HG03575 (cell line): ENCODE measurements at regions not wholly inside any gene's neighbourhood (a gene's known extent, or its start where the extent isn't known, plus 50 kb on each side); places are given as distances from the start of the nearest gene placed in this dataset.
"Not testable (repeated sequence)": the region's sequence is repeated elsewhere in the genome, so short reads cannot be mapped to it uniquely, and the experiment has no call there.

Source experiments
- ATAC-seq: cut with Tn5 transposase; IDR thresholded peaks from one replicate; pipeline ENCODE4 v1.9.1; 2021; ENCODE audit not compliant: unreplicated experiment, insufficient number of reproducible peaks, low FRiP score; ENCODE audit errors: extremely low read depth

GRCh38 chr9:89859842-89860241, 255.0 kb downstream of the GADD45G start:
- ATAC-seq, result not testable (repeated sequence)

- not testable (repeated sequence) for ATAC-seq
These were observed 256.6 kb downstream of the GADD45G start for GRCh38 chr9:89861371-89861770.

- no peak for ATAC-seq
These were observed 257.5 kb downstream of the GADD45G start for GRCh38 chr9:89862316-89862715.

GRCh38 chr9:89863141-89863540, 258.3 kb downstream of the GADD45G start:
- no peak for ATAC-seq

GRCh38 chr9:89863837-89864236, 259.0 kb downstream of the GADD45G start:
- ATAC-seq, result no peak

GRCh38 chr9:89864257-89864656, 259.4 kb downstream of the GADD45G start:
- ATAC-seq, result no peak

GRCh38 chr9:89864731-89865130, 259.9 kb downstream of the GADD45G start:
- ATAC-seq, result no peak

GRCh38 chr9:89865357-89865756, 260.5 kb downstream of the GADD45G start:
- no peak for ATAC-seq

GRCh38 chr9:89865981-89866380, 261.2 kb downstream of the GADD45G start:
- no peak for ATAC-seq

- no peak for ATAC-seq
These were observed 261.9 kb downstream of the GADD45G start for GRCh38 chr9:89866701-89867100.

GRCh38 chr9:89868100-89868499, 263.3 kb downstream of the GADD45G start:
- no peak for ATAC-seq

- ATAC-seq, result no peak
These were observed 265.2 kb downstream of the GADD45G start for GRCh38 chr9:89869793-89870580.

- no peak for ATAC-seq
These were observed 267.1 kb downstream of the GADD45G start for GRCh38 chr9:89871871-89872331.

- no peak for ATAC-seq
These were observed 267.7 kb downstream of the GADD45G start for GRCh38 chr9:89872426-89872912.

GRCh38 chr9:89872913-89873707, 268.3 kb downstream of the GADD45G start:
- no peak for ATAC-seq

- ATAC-seq, result no peak
These were observed 269.0 kb downstream of the GADD45G start for GRCh38 chr9:89873801-89874200.

GRCh38 chr9:89874351-89875321, 269.8 kb downstream of the GADD45G start:
- ATAC-seq, result no peak

- ATAC-seq, result no peak
These were observed 272.5 kb downstream of the GADD45G start for GRCh38 chr9:89877051-89878002.
